BJ (cell line): ENCODE measurements at regions not wholly inside any gene's neighbourhood (a gene's known extent, or its start where the extent isn't known, plus 50 kb on each side); places are given as distances from the start of the nearest gene placed in this dataset.

Source experiments
- CTCF ChIA-PET: fragments of 350-600 bp; formaldehyde crosslinking; extraction: SDS; loops from one replicate; lab custom pipeline; 2021; ENCODE audit warnings: antibody characterized with exemption, inconsistent platforms; lab: Yijun Ruan, JAX
- POLR2A ChIA-PET: fragments of 300-600 bp; sonication (Branson Sonifier 250); formaldehyde crosslinking; extraction: SDS; loops from one replicate; lab custom pipeline; 2021; ENCODE audit warnings: antibody characterized with exemption; lab: Charles Lee
- DNase-seq: peaks from one replicate; pipeline ENCODE4 v3.0.0-alpha.2; 2011; ENCODE audit warnings: low read depth
- H3K27me3 ChIP-seq: 2 replicates; pipeline ENCODE4 v1.6.0; 2011; ENCODE audit warnings: low read length; ENCODE audit not compliant: control insufficient read depth, insufficient read depth
- H3K36me3 ChIP-seq: 2 replicates; pipeline ENCODE4 v1.5.1; 2011; ENCODE audit warnings: low read length; ENCODE audit not compliant: control insufficient read depth, insufficient read depth
- H3K4me3 ChIP-seq: 2 replicates; pipeline ENCODE4 v1.5.1; 2011; ENCODE audit warnings: low read depth, mild to moderate bottlenecking, control low read depth, low read length
- TF ChIP-seq, protein P1 (sequence below): IDR thresholded peaks from 2 replicates; pipeline ENCODE4 v1.5.1; 2011; ENCODE audit warnings: low read depth, mild to moderate bottlenecking, control low read depth, inconsistent platforms, low read length, moderate library complexity; ENCODE audit not compliant: insufficient read depth

DNA sequence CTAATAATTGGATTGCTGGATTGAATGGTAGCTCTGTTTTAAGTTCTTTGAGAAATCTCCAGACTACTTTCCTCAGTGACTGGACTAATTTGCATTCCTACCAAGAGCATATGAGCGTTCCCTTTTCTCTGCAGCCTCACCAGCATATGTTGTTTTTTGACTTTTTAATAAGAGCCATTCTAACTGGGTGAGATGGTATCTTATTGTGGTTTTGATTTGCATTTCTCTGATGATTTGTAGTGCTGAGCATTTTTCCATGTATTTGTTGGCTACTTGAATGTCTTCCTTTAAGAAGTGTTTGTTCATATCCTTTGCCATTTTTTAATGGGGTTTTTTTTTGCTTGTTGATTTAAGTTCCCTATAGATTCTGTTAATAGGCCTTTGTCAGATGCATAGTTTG, 94.7 kb upstream of the AHI1 start:
- H3K27me3 ChIP-seq: no peaks in the 10 kb centered on the region
- no peak overlapping the region for H3K4me3 ChIP-seq
- TF ChIP-seq, protein P1, sequence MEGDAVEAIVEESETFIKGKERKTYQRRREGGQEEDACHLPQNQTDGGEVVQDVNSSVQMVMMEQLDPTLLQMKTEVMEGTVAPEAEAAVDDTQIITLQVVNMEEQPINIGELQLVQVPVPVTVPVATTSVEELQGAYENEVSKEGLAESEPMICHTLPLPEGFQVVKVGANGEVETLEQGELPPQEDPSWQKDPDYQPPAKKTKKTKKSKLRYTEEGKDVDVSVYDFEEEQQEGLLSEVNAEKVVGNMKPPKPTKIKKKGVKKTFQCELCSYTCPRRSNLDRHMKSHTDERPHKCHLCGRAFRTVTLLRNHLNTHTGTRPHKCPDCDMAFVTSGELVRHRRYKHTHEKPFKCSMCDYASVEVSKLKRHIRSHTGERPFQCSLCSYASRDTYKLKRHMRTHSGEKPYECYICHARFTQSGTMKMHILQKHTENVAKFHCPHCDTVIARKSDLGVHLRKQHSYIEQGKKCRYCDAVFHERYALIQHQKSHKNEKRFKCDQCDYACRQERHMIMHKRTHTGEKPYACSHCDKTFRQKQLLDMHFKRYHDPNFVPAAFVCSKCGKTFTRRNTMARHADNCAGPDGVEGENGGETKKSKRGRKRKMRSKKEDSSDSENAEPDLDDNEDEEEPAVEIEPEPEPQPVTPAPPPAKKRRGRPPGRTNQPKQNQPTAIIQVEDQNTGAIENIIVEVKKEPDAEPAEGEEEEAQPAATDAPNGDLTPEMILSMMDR: no peak
- ChIA-PET POLR2A (no interaction called here), CTCF (interaction anchor here (0.5 to 1.2 kb wide), 2 partner anchors 168 to 634 kb away, joined by 3 to 4 read pairs; no protein-coding TSS in a partner anchor)
- no peaks in the 10 kb centered on the region for H3K36me3 ChIP-seq
- no peak for DNase-seq

DNA sequence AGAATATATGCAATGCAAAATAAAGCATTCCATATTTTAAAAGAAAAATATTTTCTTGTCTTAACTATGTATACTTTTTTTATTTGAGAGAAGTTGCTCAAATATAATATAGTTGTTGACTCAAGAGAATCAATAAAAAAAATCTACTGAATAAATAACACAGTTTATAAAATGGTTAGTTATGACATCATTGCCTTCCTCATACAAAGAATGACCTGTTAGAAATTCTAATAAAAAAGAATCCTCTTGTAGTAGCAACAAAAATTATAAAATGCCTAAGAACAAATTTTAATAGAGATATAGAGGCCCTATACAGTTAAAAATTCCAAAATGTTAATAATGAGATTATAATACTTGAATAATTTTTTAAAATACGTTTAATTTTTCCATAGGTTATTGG, 96.5 kb upstream of the AHI1 start:
- CTCF ChIA-PET: no interaction called here
- no peaks in the 10 kb centered on the region for H3K27me3 ChIP-seq

DNA sequence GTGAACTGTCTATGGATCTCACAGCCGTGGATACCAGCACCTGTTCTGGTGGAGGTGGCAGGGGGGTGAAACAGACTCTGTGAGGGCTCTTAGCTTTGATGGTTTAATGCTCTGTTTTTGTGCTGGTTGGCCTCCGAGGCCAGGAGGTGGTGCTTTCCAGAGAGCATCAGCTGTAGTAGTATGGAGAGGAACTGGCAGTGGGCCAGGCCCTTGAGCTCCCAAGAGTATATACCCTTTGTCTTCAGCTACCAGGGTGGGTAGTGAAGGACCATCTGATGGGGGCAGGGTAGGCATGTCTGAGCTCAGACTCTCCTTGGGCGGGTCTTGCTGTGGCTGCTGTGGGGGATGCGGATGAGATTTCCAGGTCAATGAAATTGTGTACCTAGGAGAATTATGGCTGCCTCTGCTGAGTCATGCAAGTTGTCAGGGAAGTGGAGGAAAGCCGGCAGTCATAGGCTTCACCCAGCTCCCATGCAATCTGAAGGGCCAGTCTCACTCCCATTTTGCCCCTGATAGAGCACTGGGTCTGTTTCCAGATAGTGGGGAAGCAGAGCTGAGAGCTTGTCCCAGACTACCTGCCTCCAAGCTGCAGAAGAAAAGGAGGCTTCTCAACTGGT, 102.7 kb upstream of the AHI1 start:
- Histone ChIP-seq H3K4me3 (no peak overlapping the region), H3K27me3 (no peaks in the 10 kb centered on the region), H3K36me3 (no peaks in the 10 kb centered on the region)
- ChIA-PET CTCF (interaction anchor here (1.8 kb wide), 1 partner anchor 23 kb away, joined by 5 read pairs; no protein-coding TSS in a partner anchor), POLR2A (no interaction called here)
- TF ChIP-seq, protein P1: no peak
- DNase-seq: no peak

More for the DNA sequence above, 96.5 kb upstream of the AHI1 start:
- no peak for DNase-seq
- TF ChIP-seq, protein P1: no peak
- POLR2A ChIA-PET: no interaction called here
- Histone ChIP-seq H3K4me3 (no peak overlapping the region), H3K36me3 (no peaks in the 10 kb centered on the region)

DNA sequence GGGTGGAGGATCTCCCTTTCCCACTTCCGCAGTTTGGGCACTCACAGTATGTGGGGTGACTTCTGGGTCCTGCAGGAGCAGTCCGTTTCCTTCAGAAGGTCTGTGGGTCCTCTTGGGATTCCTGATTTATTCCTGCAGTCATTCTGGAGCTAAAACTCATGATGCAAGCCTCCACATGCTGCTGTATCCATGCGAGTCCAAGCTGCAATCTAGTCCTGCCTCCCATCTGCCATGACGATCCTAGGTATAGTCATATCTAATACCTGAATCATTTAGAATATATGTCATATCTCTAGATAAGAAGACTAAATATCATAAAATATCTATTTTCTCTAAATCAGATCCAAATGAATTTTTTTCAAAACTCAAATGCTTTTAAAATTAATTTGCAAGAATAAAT, 103.4 kb upstream of the AHI1 start:
- TF ChIP-seq, protein P1: no peak
- ChIA-PET CTCF (interaction anchor here (1.8 kb wide), 1 partner anchor 23 kb away, joined by 5 read pairs; no protein-coding TSS in a partner anchor), POLR2A (no interaction called here)
- Histone ChIP-seq H3K4me3 (no peak overlapping the region), H3K36me3 (no peaks in the 10 kb centered on the region), H3K27me3 (no peaks in the 10 kb centered on the region)
- DNase-seq: no peak

GRCh38 chr6:135601857-135602256, 104.3 kb upstream of the AHI1 start:
- TF ChIP-seq, protein P1: no peak
- Histone ChIP-seq H3K4me3 (no peak overlapping the region), H3K27me3 (no peaks in the 10 kb centered on the region; the same call in 1 of the 2 replicates), H3K36me3 (no peaks in the 10 kb centered on the region)
- POLR2A ChIA-PET: no interaction called here
- CTCF ChIA-PET: no interaction called here
- DNase-seq: no peak
